ENCODE measurements at regions not wholly inside any gene's neighbourhood (a gene's known extent, or its start where the extent isn't known, plus 50 kb on each side); places are given as distances from the start of the nearest gene placed in this dataset.

- Histone ChIP-seq H3K79me2 (ENCODE audit: insufficient read depth, low read length) (no peaks in the 10 kb centered on the region), H3K27me3 (ENCODE audit: insufficient read depth, low read length, poor library complexity, severe bottlenecking) (no peaks in the 10 kb centered on the region), H3K4me3 (ENCODE audit: low read length, poor library complexity, severe bottlenecking) (no peak overlapping the region), H3K9ac (ENCODE audit: low read depth, low read length, poor library complexity, severe bottlenecking) (no peak overlapping the region), H3K9me3 (ENCODE audit: insufficient read depth, low read depth, low read length) (no peaks in the 10 kb centered on the region), H3K4me1 (ENCODE audit: insufficient read depth, low read length, poor library complexity, severe bottlenecking) (no peaks in the 10 kb centered on the region), H4K20me1 (ENCODE audit: insufficient read depth, low read length, poor library complexity, severe bottlenecking) (no peaks in the 10 kb centered on the region), H3K9me2 (replicated peaks; ENCODE audit: low read depth, low read length) (no peaks in the 10 kb centered on the region), H3F3A (ENCODE audit: low read depth) (no peaks in the 10 kb centered on the region), H2AFZ (ENCODE audit: low read length) (no peak overlapping the region), H3K36me3 (ENCODE audit: insufficient read depth, low read length) (no peaks in the 10 kb centered on the region), H3K4me2 (ENCODE audit: low read depth, low read length, poor library complexity, severe bottlenecking) (no peak overlapping the region)
- TF ChIP-seq EZH2phosphoT487 (IDR thresholded peaks at IDR 0.05; ENCODE audit: borderline replicate concordance) (no peak), CTCF (conservative IDR thresholded peaks at IDR 0.05; ENCODE audit: low read length) (no peak)
Measured at GRCh38 chr18:42231796-42232195, 276.8 kb downstream of the PIK3C3 start.

- H4K20me1 ChIP-seq (ENCODE audit: insufficient read depth, low read length, poor library complexity, severe bottlenecking): no peaks in the 10 kb centered on the region
- H3K4me3 ChIP-seq (ENCODE audit: low read length, poor library complexity, severe bottlenecking): no peak overlapping the region
- no peaks in the 10 kb centered on the region for H3K4me1 ChIP-seq (ENCODE audit: insufficient read depth, low read length, poor library complexity, severe bottlenecking)
- no peaks in the 10 kb centered on the region for H3F3A ChIP-seq (ENCODE audit: low read depth)
- no peaks in the 10 kb centered on the region for H3K36me3 ChIP-seq (ENCODE audit: insufficient read depth, low read length)
- no peaks in the 10 kb centered on the region for H3K79me2 ChIP-seq (ENCODE audit: insufficient read depth, low read length)
- no peaks in the 10 kb centered on the region for H3K9me3 ChIP-seq (ENCODE audit: insufficient read depth, low read depth, low read length)
- no peak overlapping the region for H2AFZ ChIP-seq (ENCODE audit: low read length)
- no peaks in the 10 kb centered on the region for H3K27me3 ChIP-seq (ENCODE audit: insufficient read depth, low read length, poor library complexity, severe bottlenecking)
- no peaks in the 10 kb centered on the region for H3K9me2 ChIP-seq (replicated peaks; ENCODE audit: low read depth, low read length)
- H3K9ac ChIP-seq (ENCODE audit: low read depth, low read length, poor library complexity, severe bottlenecking): no peak overlapping the region
- no peak overlapping the region for H3K4me2 ChIP-seq (ENCODE audit: low read depth, low read length, poor library complexity, severe bottlenecking)
- TF ChIP-seq CTCF (conservative IDR thresholded peaks at IDR 0.05; ENCODE audit: low read length) (no peak), EZH2phosphoT487 (IDR thresholded peaks at IDR 0.05; ENCODE audit: borderline replicate concordance) (no peak)
Measured at GRCh38 chr18:42233908-42234307, 278.9 kb downstream of the PIK3C3 start.

GRCh38 chr18:42242758-42243157, 287.7 kb downstream of the PIK3C3 start:
- H3K27me3 ChIP-seq (ENCODE audit: insufficient read depth, low read length, poor library complexity, severe bottlenecking): no peaks in the 10 kb centered on the region
- H3K9me3 ChIP-seq (ENCODE audit: insufficient read depth, low read depth, low read length): no peaks in the 10 kb centered on the region
- H3K79me2 ChIP-seq (ENCODE audit: insufficient read depth, low read length): no peaks in the 10 kb centered on the region
- H3K36me3 ChIP-seq (ENCODE audit: insufficient read depth, low read length): no peaks in the 10 kb centered on the region
- H2AFZ ChIP-seq (ENCODE audit: low read length): no peak overlapping the region
- no peak overlapping the region for H3K9ac ChIP-seq (ENCODE audit: low read depth, low read length, poor library complexity, severe bottlenecking)
- no peak overlapping the region for H3K4me3 ChIP-seq (ENCODE audit: low read length, poor library complexity, severe bottlenecking)
- H4K20me1 ChIP-seq (ENCODE audit: insufficient read depth, low read length, poor library complexity, severe bottlenecking): no peaks in the 10 kb centered on the region
- no peaks in the 10 kb centered on the region for H3K4me1 ChIP-seq (ENCODE audit: insufficient read depth, low read length, poor library complexity, severe bottlenecking)
- TF ChIP-seq CTCF (conservative IDR thresholded peaks at IDR 0.05; ENCODE audit: low read length): no peak
- no peak for TF ChIP-seq EZH2phosphoT487 (IDR thresholded peaks at IDR 0.05; ENCODE audit: borderline replicate concordance)
- H3K4me2 ChIP-seq (ENCODE audit: low read depth, low read length, poor library complexity, severe bottlenecking): no peak overlapping the region
- H3K9me2 ChIP-seq (replicated peaks; ENCODE audit: low read depth, low read length): no peaks in the 10 kb centered on the region
- no peaks in the 10 kb centered on the region for H3F3A ChIP-seq (ENCODE audit: low read depth)
